ENCODE measurements at regions not wholly inside any gene's neighbourhood (a gene's known extent, or its start where the extent isn't known, plus 50 kb on each side); places are given as distances from the start of the nearest gene placed in this dataset.

DNA sequence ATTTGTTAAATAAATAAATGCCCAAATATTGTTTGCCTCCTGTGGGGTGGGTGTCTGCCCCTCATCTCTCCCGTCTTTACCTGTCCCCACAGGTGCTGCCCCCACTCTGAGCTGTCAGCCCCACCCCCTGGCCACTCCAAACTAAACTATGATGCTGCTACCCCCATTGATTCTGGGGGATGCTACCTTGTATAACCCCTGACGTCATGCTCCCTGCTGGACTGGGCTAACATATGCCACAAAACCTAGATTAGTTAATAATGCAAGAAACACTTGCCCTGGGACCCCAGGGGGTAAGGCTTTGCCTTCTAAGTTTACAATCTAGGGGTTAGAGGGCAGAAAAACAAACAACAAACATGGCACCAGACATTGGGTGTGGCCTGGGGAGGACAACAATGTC, 58.6 kb downstream of the MSX1 start:
- Histone ChIP-seq H3K4me1 (ENCODE audit: insufficient read depth, low read length) (no peaks in the 10 kb centered on the region), H3K9me3 (ENCODE audit: low read length) (no peaks in the 10 kb centered on the region), H2AFZ (ENCODE audit: low read length) (no peak overlapping the region), H3K27me3 (ENCODE audit: control insufficient read depth in 1 of 2, insufficient read depth in 2 of 2, low read length in 2 of 2) (peaks cover 0 to 7% of the 10 kb centered on the region in 2 experiments; a peak in 1 of 5 replicates), H3K79me2 (ENCODE audit: insufficient read depth, low read length) (no peaks in the 10 kb centered on the region), H3K4me2 (ENCODE audit: low read depth, low read length) (no peak overlapping the region), H4K20me1 (ENCODE audit: insufficient read depth, low read length) (no peaks in the 10 kb centered on the region), H3K27ac (ENCODE audit: extremely low read length, insufficient read depth, low read length) (no peak overlapping the region), H3K36me3 (replicated peaks in 1 of 2; ENCODE audit: control insufficient read depth in 1 of 2, insufficient read depth in 2 of 2, low read length in 2 of 2) (no peaks in the 10 kb centered on the region), H3K9ac (ENCODE audit: insufficient read depth, low read depth, low read length) (no peak overlapping the region), H3K4me3 (replicated peaks in 1 of 3; ENCODE audit: insufficient read depth in 1 of 3, low read depth in 2 of 3, low read length in 3 of 3) (no peak overlapping the region)
- ChIA-PET CTCF (ENCODE audit: low intra/inter-chr PET ratio, low total read pairs) (no interaction called here), POLR2A (no interaction called here)
- ATAC-seq (no peak), DNase-seq (ENCODE audit: low spot score) (no peak), FAIRE-seq (no peak)
- BruUV-seq (replicated peaks): no TSS peak
- intact Hi-C loops (cut with micrococcal nuclease; ENCODE audit: unreplicated experiment) (no loop called here), in situ Hi-C loops (cut with HindIII; ENCODE audit: extremely low pct_ligation_motif_present, low pct_unique_long_range_greater_than_20kb) (no loop called here)
- 0% methylated on average over 2 of the region's 2 CpGs for WGBS (ENCODE audit: low lambda C conversion rate)
- TF ChIP-seq CHD2 (IDR thresholded peaks at IDR 0.05; ENCODE audit: low read depth, low read length) (no peak), CREB1 (IDR thresholded peaks at IDR 0.05) (peak; percentile 82), CREB1 (CRISPR knock-in tag; IDR thresholded peaks at IDR 0.05) (no peak), ATF7 (IDR thresholded peaks at IDR 0.05) (peak; percentile 76), ATF7 (CRISPR knock-in tag; IDR thresholded peaks at IDR 0.05) (no peak)

GRCh38 chr4:4919927-4920326, 60.5 kb downstream of the MSX1 start:
- ATAC-seq (no peak), DNase-seq (ENCODE audit: low spot score) (no peak), FAIRE-seq (no peak)
- TF ChIP-seq, protein P1, sequence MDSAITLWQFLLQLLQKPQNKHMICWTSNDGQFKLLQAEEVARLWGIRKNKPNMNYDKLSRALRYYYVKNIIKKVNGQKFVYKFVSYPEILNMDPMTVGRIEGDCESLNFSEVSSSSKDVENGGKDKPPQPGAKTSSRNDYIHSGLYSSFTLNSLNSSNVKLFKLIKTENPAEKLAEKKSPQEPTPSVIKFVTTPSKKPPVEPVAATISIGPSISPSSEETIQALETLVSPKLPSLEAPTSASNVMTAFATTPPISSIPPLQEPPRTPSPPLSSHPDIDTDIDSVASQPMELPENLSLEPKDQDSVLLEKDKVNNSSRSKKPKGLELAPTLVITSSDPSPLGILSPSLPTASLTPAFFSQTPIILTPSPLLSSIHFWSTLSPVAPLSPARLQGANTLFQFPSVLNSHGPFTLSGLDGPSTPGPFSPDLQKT (CRISPR knock-in tag; IDR thresholded peaks at IDR 0.05; ENCODE audit: borderline replicate concordance): no peak
- TF ChIP-seq HOXA9 (CRISPR knock-in tag; IDR thresholded peaks at IDR 0.05; ENCODE audit: borderline replicate concordance) (no peak), ZNF761 (CRISPR knock-in tag; conservative IDR thresholded peaks at IDR 0.05) (no peak)
- Histone ChIP-seq H3K79me2 (ENCODE audit: insufficient read depth, low read length) (no peaks in the 10 kb centered on the region), H3K9me3 (ENCODE audit: low read length) (no peaks in the 10 kb centered on the region), H3K4me1 (ENCODE audit: insufficient read depth, low read length) (no peaks in the 10 kb centered on the region), H3K27me3 (ENCODE audit: control insufficient read depth in 1 of 2, insufficient read depth in 2 of 2, low read length in 2 of 2) (peaks cover 0 to 7% of the 10 kb centered on the region in 2 experiments; a peak in 1 of 5 replicates), H3K9ac (ENCODE audit: insufficient read depth, low read depth, low read length) (no peak overlapping the region), H4K20me1 (ENCODE audit: insufficient read depth, low read length) (no peaks in the 10 kb centered on the region), H3K36me3 (replicated peaks in 1 of 2; ENCODE audit: control insufficient read depth in 1 of 2, insufficient read depth in 2 of 2, low read length in 2 of 2) (no peaks in the 10 kb centered on the region), H3K4me3 (replicated peaks in 1 of 3; ENCODE audit: insufficient read depth in 1 of 3, low read depth in 2 of 3, low read length in 3 of 3) (no peak overlapping the region), H3K27ac (ENCODE audit: extremely low read length, insufficient read depth, low read length) (no peak overlapping the region), H3K4me2 (ENCODE audit: low read depth, low read length) (no peak overlapping the region), H2AFZ (ENCODE audit: low read length) (no peak overlapping the region)
- ChIA-PET POLR2A (no interaction called here), CTCF (ENCODE audit: low intra/inter-chr PET ratio, low total read pairs) (no interaction called here)
- intact Hi-C loops (cut with micrococcal nuclease; ENCODE audit: unreplicated experiment) (no loop called here), in situ Hi-C loops (cut with HindIII; ENCODE audit: extremely low pct_ligation_motif_present, low pct_unique_long_range_greater_than_20kb) (no loop called here)
- WGBS (ENCODE audit: low lambda C conversion rate): no CpG with 5 or more reads among the region's 11 CpGs
- BruUV-seq (replicated peaks): no TSS peak
